ENCODE measurements at regions not wholly inside any gene's neighbourhood (a gene's known extent, or its start where the extent isn't known, plus 50 kb on each side); places are given as distances from the start of the nearest gene placed in this dataset.

DNA sequence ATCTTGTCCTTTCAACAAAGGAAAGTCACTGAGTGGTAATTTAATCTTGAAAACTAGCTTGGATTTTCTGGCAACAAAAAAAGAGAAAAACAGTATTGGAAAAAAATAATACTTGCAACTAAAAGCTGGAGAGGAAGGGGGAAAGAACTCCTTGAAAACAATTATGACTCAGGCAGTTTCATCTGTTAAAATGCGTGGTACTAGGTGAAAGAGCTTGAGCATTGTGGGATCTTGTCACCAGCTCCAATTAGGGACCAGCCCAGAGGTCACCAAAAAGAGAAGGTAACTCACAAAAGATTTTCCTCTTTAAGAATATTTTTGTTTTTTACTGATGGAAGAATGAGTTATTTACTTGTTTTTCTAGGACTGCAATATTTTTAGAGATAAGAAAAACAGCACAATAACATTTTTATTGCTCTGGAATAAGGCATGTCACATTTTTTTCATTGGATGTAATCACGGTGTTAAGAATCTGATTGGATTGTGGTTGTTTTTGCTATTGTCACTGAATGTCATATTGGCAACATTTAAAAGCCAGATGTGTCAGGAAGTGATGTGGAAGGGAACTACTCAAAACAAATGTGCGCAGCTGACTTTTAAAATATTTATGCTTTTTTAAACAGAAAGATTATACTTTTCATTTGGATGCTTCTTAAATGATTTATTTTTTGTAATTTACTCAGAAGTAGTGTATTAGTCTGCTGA, 78.5 kb upstream of the ADAMTS5 start:
- Histone ChIP-seq H3K27me3 (ENCODE audit: control insufficient read depth, insufficient read depth, low read length) (no peaks in the 10 kb centered on the region), H3K4me3 (ENCODE audit: low read depth, low read length) (no peak overlapping the region), H3K9me3 (ENCODE audit: control insufficient read depth, insufficient read depth, low read length) (no peaks in the 10 kb centered on the region), H3K27ac (ENCODE audit: low read depth, low read length) (no peak overlapping the region)
- DNase-seq (ENCODE audit: low read depth, low spot score), result no peak
- ChIA-PET CTCF (no interaction called here), POLR2A (no interaction called here)
- TF ChIP-seq, protein P1, sequence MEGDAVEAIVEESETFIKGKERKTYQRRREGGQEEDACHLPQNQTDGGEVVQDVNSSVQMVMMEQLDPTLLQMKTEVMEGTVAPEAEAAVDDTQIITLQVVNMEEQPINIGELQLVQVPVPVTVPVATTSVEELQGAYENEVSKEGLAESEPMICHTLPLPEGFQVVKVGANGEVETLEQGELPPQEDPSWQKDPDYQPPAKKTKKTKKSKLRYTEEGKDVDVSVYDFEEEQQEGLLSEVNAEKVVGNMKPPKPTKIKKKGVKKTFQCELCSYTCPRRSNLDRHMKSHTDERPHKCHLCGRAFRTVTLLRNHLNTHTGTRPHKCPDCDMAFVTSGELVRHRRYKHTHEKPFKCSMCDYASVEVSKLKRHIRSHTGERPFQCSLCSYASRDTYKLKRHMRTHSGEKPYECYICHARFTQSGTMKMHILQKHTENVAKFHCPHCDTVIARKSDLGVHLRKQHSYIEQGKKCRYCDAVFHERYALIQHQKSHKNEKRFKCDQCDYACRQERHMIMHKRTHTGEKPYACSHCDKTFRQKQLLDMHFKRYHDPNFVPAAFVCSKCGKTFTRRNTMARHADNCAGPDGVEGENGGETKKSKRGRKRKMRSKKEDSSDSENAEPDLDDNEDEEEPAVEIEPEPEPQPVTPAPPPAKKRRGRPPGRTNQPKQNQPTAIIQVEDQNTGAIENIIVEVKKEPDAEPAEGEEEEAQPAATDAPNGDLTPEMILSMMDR (IDR thresholded peaks at IDR 0.05; ENCODE audit: low read depth, low read length), result no peak

DNA sequence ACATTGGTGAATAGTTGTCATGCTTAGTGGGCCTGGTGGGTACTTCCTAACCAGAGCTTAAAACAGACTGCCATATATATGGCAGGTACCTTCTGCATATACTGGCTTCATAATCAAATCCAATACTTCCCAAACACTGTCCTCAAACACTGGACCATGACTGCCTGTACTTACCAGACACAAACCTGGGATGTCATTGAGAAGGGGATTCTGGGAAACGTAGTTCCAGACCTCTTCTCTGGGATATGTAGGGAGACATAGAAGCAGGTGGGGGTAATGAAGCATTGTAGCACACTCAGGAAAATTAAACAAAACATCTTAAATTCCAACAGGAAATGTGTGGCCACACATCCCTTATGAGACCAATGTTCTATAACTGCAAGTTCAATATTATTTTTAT, 76.5 kb upstream of the ADAMTS5 start:
- Histone ChIP-seq H3K27me3 (ENCODE audit: control insufficient read depth, insufficient read depth, low read length) (no peaks in the 10 kb centered on the region), H3K4me3 (ENCODE audit: low read depth, low read length) (no peak overlapping the region), H3K27ac (ENCODE audit: low read depth, low read length) (no peak overlapping the region), H3K9me3 (ENCODE audit: control insufficient read depth, insufficient read depth, low read length) (no peaks in the 10 kb centered on the region)
- no peak for DNase-seq (ENCODE audit: low read depth, low spot score)
- ChIA-PET POLR2A (no interaction called here), CTCF (no interaction called here)
- TF ChIP-seq, protein P1 (IDR thresholded peaks at IDR 0.05; ENCODE audit: low read depth, low read length), result no peak

DNA sequence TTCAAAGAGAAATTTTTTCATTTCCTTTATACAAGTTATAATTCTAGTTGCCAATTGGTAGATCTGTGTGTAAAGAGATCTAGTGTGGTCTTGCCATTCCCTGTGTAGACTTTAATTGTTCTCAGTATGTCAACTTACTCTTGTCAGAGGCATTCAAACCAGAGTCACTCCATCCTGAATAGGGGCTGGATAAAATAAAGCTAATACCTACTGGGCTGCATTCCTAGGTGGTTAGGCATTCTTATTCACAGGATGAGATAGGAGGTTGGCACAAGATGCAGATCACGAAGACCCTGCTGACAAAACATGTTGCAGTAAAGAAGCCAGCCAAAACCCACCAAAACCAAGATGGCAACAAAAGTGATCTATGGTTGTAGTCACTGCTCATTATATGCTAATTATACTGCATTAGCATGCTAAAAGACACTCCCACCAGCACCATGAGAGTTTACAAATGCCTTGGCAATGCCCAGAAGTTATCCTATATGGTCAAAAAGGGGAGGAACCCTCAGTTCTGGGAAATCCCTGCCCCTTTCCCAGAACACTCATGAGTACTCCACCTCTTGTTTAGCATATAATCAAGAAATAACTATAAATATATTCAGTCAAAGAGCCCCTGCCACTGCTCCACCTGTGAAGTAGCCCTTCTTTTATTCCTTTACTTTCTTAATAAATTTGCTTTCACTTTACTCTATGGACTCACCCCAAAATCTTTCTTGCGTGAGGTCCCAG, 74.0 kb upstream of the ADAMTS5 start:
- Histone ChIP-seq H3K27ac (ENCODE audit: low read depth, low read length) (no peak overlapping the region), H3K27me3 (ENCODE audit: control insufficient read depth, insufficient read depth, low read length) (no peaks in the 10 kb centered on the region), H3K4me3 (ENCODE audit: low read depth, low read length) (no peak overlapping the region), H3K9me3 (ENCODE audit: control insufficient read depth, insufficient read depth, low read length) (no peaks in the 10 kb centered on the region)
- TF ChIP-seq, protein P1 (IDR thresholded peaks at IDR 0.05; ENCODE audit: low read depth, low read length), result no peak
- DNase-seq (ENCODE audit: low read depth, low spot score), result no peak
- POLR2A ChIA-PET, result no interaction called here
- CTCF ChIA-PET, result no interaction called here

DNA sequence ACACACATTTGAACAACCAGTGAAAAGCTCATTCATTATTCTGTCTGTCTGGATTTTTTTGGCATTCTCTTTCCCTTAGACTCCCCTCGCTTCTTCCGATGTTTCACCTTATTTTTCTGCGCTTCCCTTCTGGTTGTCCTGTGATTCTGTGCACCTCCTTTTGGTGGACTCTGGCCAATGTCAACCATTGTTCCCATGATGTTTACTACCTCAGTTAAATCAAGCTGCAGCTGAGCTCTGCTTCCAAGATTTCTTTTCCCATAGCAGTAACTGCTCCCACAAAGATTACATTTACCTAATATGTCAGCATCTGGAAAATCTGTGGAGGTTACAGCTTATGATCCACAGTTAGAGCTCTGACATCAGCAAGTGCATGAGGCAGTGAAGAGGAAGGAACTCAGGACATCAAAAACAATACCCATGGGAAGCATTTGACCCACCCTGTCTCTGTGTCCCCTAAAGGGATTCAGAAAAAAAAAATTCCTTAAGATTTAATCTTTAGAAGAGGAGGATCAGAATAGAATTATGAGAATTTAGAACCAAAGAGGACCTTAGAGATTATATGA, 69.9 kb upstream of the ADAMTS5 start:
- Histone ChIP-seq H3K9me3 (ENCODE audit: control insufficient read depth, insufficient read depth, low read length) (no peaks in the 10 kb centered on the region), H3K4me3 (ENCODE audit: low read depth, low read length) (no peak overlapping the region), H3K27ac (ENCODE audit: low read depth, low read length) (no peak overlapping the region), H3K27me3 (ENCODE audit: control insufficient read depth, insufficient read depth, low read length) (no peaks in the 10 kb centered on the region)
- no peak for DNase-seq (ENCODE audit: low read depth, low spot score)
- POLR2A ChIA-PET, result no interaction called here
- CTCF ChIA-PET, result no interaction called here
- TF ChIP-seq, protein P1 (IDR thresholded peaks at IDR 0.05; ENCODE audit: low read depth, low read length), result no peak

DNA sequence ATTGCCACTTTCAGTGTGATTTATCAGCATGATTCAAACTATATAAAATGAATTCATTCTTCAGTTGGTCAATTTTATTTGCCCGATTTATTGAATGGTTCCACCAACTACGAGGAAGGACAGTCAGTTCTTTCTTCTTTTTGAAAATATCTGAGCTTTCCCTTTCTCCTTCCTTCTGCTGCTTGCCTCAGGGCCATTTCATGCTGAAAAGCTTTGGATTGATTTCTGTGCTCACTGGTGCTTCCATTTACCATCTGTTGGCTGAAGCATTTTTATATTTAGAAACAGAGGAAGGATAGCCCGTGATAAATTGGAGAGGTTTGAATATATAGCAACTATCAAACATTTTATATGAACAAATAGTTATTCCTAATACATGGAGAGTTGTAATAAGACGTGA, 68.9 kb upstream of the ADAMTS5 start:
- POLR2A ChIA-PET, result no interaction called here
- TF ChIP-seq, protein P1 (IDR thresholded peaks at IDR 0.05; ENCODE audit: low read depth, low read length), result no peak
- H3K9me3 ChIP-seq (ENCODE audit: control insufficient read depth, insufficient read depth, low read length), result no peaks in the 10 kb centered on the region
- no peaks in the 10 kb centered on the region for H3K27me3 ChIP-seq (ENCODE audit: control insufficient read depth, insufficient read depth, low read length)
- DNase-seq (ENCODE audit: low read depth, low spot score), result no peak
- CTCF ChIA-PET, result no interaction called here
- no peak overlapping the region for H3K27ac ChIP-seq (ENCODE audit: low read depth, low read length)
- no peak overlapping the region for H3K4me3 ChIP-seq (ENCODE audit: low read depth, low read length)
